NCI-H1092 treated with DMSO at 0.1 percent for 48 hours (cell line): ENCODE measurements at regions not wholly inside any gene's neighbourhood (a gene's known extent, or its start where the extent isn't known, plus 50 kb on each side); places are given as distances from the start of the nearest gene placed in this dataset.

Source experiments
- DNase-seq: peaks from one replicate; lab custom pipeline; 2025; lab: John Stamatoyannopoulos, UW

GRCh38 chr4:162350331-162350730 lies 186.5 kb upstream of the FSTL5 start:
- DNase-seq: no peak

DNA sequence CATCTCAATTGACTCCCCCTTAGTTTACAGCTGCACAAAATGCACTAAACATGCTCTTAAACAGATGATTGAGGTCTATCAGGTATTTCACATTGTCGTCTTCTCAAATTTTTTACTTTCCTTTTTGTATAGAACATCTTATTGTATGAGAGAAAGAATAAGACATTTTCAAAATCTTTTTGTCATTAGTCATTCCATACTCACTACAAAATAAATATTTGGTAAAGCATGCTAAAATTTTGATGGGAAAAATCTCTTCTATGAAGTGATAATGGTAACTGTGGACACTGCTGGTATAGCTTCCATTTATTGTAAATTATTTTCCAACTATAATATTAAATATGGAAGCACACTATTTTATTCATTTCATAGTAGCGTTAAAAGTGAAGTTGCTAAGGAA lies 185.6 kb upstream of the FSTL5 start:
- DNase-seq: no peak

- DNase-seq: no peak
Measured at GRCh38 chr4:162347842-162348213, 184.0 kb upstream of the FSTL5 start.

GRCh38 chr4:162347156-162347841 lies 183.5 kb upstream of the FSTL5 start:
- no peak for DNase-seq

- no peak for DNase-seq
Measured at GRCh38 chr4:162343967-162344366, 180.2 kb upstream of the FSTL5 start.

DNA sequence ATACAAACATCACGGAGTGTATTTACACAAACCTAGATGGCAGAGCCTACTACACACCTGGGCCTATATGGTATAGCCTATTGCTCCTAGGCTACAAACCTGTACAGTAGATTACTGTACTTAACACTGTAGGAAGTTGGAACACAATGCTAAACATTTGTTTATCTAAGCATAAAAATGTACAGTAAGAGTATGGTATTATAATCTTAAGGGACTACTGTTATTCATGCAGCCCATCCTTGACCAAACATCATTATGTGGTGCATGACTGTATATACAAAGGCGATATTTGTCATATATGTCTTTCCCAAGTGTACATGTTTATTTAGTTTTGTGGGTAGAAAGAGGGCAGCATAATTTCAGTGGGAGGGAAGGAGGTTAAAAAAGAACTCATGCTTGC lies 177.7 kb upstream of the FSTL5 start:
- no peak for DNase-seq

- no peak for DNase-seq
Measured at GRCh38 chr4:162323919-162324318, 160.1 kb upstream of the FSTL5 start.

- DNase-seq: no peak
Measured at GRCh38 chr4:162322054-162322453, 158.3 kb upstream of the FSTL5 start.

- DNase-seq: no peak
Measured at GRCh38 chr4:162285753-162286152, 122.0 kb upstream of the FSTL5 start.

- DNase-seq: no peak
Measured at GRCh38 chr4:162282684-162283083, 118.9 kb upstream of the FSTL5 start.

DNA sequence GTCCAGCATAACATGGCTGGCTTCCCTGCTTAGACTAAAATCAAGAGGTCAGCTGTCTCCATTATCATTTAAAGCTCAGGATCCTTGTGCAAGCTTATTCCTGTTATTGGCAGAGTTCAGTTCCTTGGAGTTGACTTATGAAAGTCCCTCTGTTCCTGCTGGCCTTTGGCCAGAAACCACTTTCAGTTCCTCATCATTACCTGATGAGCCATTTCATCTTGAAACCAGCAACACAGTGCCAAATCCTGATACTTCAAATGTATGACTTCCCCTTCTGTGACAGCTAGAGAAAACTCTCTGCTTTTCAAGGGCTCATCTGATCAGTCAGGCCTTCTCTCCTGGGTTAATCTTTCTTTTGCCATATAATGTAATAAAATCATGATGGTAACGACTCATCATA lies 110.6 kb upstream of the FSTL5 start:
- DNase-seq: no peak

DNA sequence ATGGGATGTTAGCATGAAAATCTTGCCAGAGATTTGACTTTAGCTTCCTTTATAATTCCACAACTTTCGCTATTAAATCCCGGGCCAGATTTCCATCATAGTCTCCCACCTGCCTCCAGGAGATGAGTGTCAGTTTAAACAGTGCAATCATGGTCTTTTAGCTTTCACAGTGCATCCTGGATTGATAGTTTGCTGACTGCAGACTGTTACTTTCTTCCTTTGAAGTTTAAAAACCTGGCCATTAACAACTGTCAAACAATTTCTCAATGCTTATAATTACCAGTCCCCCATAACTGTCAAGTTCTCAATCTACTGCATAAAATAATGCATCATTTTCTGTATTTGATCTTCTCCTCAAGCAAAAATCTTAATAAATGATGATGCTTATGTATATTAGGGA lies 108.4 kb upstream of the FSTL5 start:
- DNase-seq: no peak

GRCh38 chr4:162268911-162269310 lies 105.1 kb upstream of the FSTL5 start:
- DNase-seq: no peak

- no peak for DNase-seq
Measured at GRCh38 chr4:162265802-162266201, 102.0 kb upstream of the FSTL5 start.

- no peak for DNase-seq
Measured at GRCh38 chr4:162245051-162245450, 81.3 kb upstream of the FSTL5 start.

GRCh38 chr4:162241857-162242256 lies 78.1 kb upstream of the FSTL5 start:
- DNase-seq: no peak

- DNase-seq: no peak
Measured at GRCh38 chr4:162239992-162240769, 76.4 kb upstream of the FSTL5 start.

- no peak for DNase-seq
Measured at GRCh38 chr4:162237676-162238075, 73.9 kb upstream of the FSTL5 start.

- DNase-seq: no peak
Measured at GRCh38 chr4:162234595-162234994, 70.8 kb upstream of the FSTL5 start.

- no peak for DNase-seq
Measured at GRCh38 chr4:162232349-162232748, 68.5 kb upstream of the FSTL5 start.

DNA sequence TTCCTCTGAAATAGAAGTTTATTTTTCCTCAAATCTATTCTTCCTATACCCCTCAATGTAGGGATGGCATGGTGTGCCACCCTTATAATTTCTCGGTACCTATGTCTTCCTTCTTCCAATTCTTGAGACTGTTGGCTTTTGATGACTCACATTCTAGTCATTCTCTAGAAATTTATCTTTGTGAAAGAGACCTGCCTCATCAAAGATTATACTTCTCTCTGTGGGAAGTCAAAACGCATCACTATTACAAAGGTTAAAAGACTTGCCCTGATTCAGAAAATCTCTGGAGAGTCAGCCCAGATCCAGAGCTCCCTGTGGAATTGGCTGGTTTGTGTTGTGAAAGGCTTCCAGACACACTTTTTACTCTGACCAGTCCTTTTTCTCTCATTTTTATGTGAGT lies 65.9 kb upstream of the FSTL5 start:
- DNase-seq: no peak

- no peak for DNase-seq
Measured at GRCh38 chr4:162221148-162221547, 57.3 kb upstream of the FSTL5 start.
